HT1080 (cell line): ENCODE measurements at regions not wholly inside any gene's neighbourhood (a gene's known extent, or its start where the extent isn't known, plus 50 kb on each side); places are given as distances from the start of the nearest gene placed in this dataset.

Experiments
- DNase-seq: peaks from one replicate; pipeline ENCODE4 v3.0.0-alpha.2; 2015; ENCODE audit warnings: low read depth

DNA sequence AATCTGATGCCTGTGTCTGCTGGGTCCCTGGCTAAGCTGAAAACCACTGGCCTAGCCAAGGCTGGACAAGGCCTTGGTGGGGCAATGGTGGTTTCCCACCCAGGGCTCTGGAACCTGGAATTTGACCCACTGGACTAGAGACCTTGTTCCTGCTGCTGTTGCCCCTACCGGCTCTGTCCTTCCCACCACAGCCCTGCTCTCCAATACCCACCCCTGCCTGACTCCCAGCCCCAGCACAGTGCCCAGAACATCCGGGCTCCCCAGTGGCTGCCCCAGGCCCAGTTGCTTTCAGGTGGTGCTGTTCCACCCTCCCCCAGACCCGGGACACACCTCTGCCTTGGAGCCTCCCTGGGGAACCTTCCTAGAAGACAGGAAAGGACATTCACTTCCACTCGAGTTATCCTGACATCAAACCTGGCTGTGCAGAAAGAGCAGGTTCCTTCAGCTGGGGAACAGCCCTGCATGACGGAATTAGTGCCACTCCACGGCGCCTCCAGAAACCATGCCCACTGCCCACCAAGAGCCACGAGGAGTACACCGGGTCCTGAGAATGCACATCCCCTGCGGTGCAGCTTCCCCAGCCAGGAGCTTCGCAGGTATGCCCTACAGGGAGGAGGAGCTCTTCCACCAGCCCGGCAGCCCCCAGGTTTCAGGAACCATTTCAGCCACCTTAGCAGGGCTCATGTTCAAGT lies 152.8 kb downstream of the OAT start:
- DNase-seq: no peak

DNA sequence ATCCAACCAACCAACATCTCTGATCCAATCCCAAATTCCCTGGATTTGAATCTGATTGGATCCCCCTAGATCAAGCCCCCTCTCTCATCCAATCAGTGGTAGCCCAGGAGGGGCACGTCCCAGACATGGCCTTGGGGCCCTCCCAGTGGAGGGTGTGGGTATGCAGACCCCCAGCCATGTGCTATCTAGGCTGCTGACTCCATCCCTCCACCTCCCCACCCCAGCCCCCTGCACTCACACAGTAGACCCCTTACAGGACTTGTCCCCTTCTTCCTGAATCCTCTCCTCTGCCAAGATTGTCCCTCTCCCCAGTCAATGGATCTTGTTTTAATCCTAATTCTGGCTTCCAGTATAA lies 153.4 kb downstream of the OAT start:
- DNase-seq: no peak

DNA sequence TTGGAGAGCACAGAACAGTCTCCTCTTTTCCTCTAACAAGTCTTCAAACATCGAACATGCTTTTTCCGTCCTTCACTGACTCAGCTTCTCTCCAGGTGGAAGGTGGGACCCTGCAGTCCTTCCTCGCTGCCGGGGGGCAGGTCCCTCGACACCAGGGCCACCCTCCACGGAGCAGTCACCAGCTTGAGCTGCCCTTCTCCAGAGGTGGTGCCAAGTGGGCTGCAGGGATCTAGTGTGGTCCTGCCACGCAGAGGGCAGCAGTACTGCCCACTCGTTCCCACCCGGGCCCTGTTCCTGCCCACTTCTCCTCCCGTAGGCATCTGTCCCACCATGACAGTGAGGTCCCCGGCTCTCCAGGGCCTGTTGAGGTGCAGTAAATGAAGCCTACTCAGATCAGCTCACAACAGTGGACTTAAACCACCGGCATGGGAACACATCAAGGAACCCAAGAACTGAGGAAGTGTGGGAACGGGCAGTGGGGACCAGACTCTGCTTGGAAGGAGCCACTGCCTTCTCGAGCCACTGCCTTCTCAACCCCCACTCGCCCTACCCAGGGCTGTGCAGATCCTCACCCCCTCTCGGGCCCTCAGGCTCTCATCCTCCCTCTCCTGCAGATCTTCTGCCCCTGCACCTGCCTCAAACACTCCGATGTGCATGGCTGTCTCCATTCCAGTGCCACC lies 153.9 kb downstream of the OAT start:
- no peak for DNase-seq

DNA sequence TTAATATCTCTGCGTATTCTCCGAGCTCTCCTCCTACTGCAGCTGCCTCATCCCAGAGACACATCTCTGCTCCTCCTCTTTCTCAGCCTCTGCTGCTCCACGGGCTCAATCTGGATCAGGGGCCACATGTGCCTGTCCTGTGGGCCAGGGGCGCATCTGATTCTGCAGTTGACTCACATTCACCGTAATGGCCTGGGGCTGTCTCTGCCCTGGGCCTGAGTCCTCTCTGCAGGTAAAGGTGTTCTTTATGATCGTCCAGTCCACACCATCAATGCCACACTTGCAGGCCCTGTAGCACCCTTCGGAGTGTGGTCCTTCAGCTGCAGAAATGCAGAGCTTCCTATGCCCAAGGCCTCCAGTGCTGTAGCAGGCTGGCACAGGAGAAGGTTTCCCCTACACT lies 154.5 kb downstream of the OAT start:
- DNase-seq: no peak

DNA sequence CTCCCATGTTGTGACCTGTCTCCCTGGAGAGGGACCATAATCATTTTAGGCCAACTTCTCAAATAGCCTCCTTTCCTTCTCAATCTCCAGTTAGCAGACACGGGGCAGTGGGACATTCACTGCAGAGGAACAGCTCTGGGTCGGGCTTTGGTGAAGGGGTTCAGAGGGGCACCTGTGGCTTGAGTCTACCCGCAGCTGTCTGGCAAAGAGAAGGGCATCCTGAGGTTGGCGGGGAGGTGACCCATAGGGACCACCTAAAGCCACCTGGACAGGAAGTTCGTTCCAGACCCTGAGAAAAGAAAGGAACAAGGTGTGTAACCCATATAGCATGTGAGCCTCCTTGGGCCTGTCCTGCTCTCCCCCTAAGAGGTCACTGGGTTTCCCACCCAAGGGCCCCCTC lies 155.0 kb downstream of the OAT start:
- no peak for DNase-seq

DNA sequence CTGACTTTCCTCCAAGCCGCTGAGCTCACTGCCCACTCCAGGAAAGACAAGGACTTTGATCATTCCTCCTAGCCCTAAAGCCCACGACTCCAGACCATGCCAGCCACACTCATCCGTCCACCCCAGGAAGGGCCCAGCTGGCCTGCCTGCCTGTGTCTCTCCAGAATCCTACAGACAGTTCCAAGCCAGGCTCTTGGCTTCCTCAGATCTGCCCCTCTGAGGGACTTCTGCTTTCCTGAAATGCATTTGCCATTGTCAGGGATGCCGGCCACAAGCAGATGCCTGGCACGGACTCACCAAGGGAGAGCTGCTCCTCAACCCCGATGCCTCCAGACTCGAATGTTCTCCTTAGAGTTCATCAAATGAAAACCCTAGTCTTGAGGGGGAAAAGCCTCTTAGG lies 155.8 kb downstream of the OAT start:
- no peak for DNase-seq

DNA sequence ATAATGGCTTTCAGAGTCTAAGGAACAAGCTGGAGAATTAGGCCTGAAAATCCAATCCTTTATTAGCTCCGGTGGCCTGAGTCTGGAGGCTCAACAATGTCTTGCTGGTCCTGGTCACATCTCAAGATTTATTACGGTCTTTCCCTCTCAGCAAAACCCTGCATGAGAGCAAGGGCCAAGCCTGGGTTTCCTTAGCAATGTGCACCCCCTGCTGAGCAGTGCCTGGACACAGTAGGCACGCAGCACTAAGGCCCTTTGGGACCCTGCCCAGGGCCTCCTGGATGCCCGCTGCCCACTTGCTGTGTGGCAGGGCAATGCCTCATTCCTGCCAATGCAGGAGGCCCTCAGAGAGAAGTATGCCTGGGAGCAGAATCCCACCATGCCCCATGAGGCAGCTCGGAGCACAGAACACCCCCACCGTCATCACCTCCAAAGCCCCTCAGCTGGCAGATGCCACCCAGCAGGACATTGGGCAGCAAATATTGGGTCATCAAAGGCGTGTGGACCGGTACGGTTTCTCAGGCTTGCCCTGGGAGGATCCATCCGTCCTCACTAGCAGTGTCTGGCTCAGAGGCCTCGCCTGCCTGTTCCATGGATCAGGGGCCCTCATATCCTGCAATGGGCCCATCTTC lies 156.4 kb downstream of the OAT start:
- no peak for DNase-seq

DNA sequence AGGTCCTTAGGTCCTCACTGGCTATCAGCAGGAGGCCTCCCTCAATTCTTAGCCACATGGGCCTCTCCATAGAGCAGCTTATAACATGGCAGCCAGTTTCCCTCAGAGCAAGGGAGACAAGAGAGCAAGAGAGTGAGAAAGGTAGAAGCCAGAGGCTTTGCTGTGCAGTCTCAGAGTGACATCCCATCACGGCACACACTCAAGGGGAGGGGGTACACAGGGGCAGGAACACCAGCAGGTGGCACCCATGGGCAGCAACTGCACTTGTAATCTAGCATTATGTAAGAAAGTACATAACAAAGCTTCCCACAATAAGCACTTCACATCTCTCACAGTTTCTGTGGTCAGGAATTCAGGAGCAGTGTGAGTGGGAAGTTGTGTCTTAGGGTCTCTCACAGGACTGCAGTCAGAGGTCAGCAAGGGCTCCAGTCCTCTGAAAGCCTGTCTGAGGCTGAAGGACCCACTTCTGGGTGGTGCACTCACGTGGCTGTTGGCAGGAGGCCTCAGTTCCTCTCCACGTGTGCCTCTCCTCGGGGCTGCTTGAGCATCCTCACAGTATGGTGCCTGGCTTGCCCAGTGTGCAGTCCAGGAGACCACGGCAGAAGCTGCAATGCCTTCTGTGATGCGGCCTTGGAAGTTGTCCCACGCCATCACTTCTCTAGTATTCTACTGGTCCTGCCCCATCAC lies 159.4 kb downstream of the OAT start:
- peak; percentile 27 for DNase-seq

DNA sequence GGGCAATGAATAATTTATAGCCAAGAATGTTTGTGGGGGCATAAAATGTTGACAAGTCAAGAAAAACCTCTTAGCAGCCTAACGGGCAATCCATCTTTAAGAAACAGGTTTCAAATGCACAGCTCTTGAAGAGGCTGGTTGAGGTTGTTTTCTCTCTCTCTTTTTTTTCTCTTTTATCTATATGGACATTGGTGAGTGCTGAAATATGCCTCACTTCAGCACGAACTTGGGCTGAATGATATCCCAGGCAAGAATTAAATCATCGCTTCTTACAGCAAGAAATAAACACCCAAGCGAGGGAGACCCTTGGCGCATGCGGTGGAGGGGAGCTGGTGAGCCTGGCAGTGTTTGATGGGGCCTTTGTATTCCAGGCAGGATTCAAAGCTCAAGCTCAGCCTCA lies 160.9 kb downstream of the OAT start:
- no peak for DNase-seq

DNA sequence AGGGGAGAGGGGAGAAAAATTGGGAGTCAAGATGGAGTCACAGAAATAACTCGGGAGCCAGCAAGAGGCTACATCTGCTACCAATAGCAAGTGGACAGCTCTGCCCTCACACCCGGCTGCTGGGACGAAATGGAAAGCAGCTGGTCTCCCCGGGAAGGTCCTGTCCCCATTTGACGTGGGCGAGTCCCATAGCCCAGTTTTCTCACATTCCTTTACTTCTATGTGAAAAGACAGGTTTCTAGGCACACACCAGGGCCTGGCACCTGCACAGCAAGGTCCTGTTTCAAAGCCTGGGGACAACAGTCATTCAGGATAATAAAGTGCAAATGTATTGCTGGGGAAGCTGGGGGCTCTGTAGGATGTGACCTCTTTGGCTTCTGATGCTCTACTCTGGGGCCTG lies 162.6 kb downstream of the OAT start:
- DNase-seq: no peak

DNA sequence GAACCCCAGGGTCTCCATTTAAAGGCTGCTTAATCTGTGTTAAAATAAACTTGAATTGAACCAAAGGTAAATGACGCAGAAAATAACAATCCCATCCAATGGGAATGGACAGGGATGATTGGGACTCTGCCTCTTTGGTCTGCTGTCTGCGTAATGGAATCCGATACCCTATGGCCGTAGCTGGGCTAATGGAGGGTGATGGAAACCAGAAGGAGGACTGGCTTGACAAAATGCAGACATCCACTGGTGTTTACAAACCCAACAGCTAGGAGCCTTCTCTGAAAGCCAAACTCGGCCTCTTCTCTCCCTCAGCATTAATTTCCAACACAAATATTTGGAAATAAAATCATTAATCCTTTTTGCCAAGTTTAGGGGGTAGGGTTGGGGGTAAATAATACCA lies 162.2 kb upstream of the CHST15 start:
- DNase-seq: no peak

DNA sequence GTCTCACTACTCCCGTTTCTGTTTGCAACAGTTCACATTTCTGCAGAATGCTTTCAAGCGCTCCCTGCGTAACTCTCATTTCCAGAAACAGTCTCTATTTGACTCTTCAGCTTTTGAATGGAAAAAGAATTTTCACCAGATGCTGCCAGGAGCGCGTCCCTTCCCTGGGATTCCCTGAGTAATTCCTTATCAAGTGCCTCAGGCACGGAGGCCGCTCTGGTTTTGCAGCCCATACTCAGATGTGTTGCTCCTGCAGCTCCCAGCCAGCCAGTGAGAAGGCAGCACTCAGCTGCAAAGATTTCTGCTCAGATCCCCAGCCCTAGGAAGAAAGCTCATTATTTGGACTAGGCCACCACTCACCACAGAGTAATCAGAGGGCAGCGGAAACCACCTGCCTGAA lies 161.1 kb upstream of the CHST15 start:
- no peak for DNase-seq

DNA sequence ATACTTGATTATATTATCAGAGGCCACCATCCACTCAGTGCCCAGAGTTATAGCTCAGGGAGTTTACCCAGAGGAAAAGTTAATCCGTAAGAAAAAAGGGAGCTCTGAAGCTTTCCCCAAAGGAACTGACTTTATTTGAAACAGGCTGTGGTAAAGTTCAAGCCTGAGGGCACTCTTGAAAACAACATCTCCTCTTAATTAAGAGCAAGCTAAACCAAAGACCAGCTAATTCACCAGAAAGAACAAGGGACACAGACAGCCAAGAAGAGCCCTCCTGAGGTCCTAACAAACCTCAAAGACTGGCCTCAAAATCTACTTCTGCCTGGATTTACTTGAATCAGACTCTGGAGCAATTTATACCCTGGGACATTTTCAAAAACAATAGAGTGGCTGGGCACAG lies 159.6 kb upstream of the CHST15 start:
- DNase-seq: no peak

DNA sequence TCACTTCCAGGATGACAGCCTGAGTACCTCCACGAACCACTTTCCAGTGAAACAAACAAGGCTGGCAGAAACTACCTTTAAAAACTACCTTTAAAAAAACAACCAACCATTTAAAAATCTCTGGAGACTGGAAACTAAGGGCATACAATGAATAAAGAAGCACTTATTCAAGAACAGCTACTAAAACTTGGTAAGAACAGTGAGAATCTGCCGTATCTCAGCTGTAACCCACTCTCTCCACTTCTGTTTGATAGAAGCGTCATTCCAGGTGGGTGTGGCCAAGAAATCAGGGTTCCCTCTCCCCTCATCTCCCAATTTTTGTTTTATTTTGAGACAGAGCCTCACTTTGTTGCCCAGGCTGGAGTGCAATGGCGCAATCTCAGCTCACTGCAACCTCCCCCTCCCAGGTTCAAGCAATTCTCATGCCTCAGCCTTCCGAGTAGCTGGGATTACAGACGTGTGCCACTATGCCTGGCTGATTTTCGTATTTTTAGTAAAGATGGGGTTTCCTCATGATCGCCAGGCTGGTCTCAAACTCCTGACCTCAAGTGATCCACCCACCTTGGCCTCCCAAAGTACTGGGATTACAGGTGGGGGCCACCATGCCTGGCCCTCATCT lies 158.8 kb upstream of the CHST15 start:
- DNase-seq: no peak

DNA sequence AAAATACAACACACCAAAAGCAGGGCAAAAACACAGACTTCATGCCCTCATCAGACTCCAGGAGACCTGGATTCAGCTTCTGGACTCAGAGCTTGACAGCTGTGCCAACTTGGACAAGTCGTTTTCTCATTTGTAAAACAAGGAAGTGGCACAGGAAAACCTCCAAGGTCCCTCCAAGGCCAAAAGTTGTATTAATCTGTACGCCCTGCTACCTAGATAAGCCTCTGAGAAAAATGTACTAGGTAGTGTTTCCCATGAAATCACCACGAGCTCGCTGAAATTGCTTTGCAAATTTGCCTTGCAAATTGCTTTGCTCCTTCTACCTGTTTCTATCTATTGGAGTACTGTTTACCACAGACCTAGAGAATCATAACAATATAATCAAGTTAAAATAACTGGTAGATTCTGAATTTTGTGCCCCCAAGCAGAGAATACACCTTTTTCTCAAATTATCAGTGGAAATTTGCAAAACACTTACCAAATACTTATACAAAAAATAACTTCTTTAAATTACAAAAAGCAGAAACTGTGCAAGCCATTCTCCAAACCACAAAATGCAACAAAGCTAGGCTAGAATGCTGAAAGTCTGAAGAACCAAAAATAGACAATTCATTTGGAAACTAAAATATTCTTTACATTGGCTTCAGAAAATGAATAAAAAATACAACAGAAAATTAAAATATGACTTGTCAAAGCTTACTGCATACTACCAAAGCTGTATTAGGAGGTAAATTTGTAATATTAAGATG lies 158.1 kb upstream of the CHST15 start:
- DNase-seq: no peak

DNA sequence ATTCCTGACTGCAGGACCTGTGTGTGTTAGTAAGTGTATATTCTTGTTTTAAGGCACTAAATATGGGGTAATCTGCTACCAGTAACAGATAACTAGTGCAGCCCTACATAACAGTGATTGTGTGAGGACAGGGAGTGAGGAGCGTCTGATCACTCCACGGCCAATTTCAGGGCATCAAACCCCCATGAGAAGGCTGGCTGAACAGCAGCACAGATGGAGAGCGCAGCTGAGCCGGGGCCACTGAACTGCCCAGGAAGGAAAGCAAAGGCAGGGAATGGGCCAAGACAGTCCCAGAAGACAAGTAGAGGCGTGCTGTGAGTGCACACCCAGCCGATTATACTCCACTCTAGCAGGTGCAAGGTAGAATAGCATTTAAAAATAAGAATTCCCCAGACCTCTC lies 157.1 kb upstream of the CHST15 start:
- DNase-seq: no peak

DNA sequence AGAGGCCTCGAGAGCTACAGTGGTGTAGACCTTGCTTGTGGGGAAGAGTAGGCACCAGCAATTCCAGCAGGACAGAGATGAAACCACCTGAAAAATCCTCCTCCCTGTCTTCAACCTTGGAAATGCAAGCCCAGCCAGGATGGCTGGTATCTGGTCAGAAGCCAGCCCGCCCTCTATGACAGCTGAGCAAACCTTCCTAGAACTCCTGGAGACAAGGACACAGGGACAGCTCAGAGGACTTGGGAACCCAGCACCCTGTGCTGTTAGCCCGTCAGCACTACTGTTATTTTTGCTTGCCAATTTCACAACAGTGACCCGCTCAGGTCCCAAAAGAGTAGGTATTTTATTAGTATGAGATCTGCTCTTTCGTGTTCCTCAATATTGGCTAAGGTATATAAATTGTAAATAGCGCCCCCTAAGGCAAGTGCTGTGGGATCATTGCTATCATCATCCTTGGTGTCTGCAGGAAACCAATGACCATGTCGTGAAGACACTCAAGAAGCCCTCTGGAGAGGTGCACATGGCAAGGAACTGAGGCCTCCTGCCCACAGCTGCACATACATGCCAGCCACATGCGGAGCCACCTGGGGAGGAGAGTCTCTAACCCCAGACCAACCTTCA lies 156.5 kb upstream of the CHST15 start:
- no peak for DNase-seq

DNA sequence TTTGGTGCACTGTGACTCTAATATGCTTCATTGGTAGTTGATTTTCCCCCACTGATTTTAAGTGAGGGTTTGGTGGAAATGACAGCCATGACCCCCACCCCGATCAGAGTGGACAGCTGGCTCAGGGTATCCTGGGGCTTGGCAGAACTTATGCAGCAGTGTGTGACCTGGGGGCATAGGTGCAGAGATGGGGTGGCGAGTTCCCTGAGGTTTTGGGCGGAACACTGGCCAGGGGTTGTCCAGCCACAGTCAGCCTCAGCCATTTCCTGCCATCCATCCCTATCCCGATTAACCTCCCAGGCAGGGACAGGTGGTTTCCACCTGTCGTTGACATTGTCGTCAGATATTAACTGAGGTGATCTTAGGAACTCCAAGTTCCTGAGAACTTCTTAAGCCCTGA lies 155.8 kb upstream of the CHST15 start:
- DNase-seq: no peak

DNA sequence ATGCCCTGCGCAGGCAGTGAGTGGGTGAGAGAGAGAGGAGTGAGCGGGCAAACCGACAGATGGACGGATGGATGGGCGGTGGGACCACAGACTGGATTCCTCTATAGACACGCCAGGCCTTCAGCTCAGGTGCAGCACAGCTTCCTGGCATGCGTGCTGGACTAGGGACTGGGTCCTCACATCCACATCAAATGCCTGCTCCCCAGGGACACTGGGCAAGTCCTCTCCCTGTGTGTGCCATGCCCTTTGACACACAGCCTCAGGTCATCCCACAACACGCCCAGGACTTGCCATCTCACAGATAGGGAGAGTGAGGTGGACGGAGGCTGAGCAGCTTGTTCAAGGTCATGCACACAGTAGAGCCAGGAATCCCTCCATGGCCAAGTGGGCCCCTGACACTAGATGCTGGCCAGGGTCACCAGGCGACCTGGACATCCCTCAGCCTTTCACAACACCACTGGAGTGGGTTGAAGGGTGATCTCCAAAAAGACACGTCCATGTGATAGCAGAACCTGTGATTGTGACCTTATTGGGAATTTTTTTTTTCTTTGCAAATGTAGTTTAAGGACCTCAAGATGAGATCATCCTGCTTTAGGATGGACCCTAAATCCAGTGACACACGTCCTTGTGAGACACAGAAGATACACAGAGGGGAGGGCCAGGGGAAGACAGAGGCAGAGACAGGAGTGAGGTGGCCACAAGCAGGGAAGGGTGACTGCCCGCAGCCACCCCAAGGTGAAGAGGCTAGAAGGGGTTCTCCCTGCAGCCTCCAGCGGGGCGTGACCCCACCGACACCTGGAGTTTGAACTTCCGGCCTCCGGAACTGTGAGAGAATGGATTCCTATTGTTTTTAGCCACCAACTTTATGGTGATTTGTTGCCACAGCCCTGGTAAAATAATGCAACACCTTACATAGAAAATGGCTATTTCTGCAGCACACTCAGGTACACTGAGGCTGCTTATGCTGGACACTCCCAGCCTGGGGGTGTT lies 155.0 kb upstream of the CHST15 start:
- no peak for DNase-seq
